ENCODE measurements at regions not wholly inside any gene's neighbourhood (a gene's known extent, or its start where the extent isn't known, plus 50 kb on each side); places are given as distances from the start of the nearest gene placed in this dataset.

- ChIA-PET POLR2A (no interaction called here), CTCF (no interaction called here)
- DNase-seq (no peak), ATAC-seq (no peak)
- Mint-ChIP-seq H3K9me3 (ENCODE audit: insufficient read depth) (peaks cover 8% of the 10 kb centered on the region), H3K36me3 (ENCODE audit: low read depth) (no peaks in the 10 kb centered on the region), H3K27ac (no peak overlapping the region), H3K4me1 (ENCODE audit: low read depth) (no peaks in the 10 kb centered on the region), H3K27me3 (ENCODE audit: low read depth) (no peaks in the 10 kb centered on the region), H3K4me3 (no peak overlapping the region)
These were observed 623.1 kb downstream of the TECRL start for GRCh38 chr4:63786171-63786570.

GRCh38 chr4:63784822-63785221, 624.4 kb downstream of the TECRL start:
- CTCF ChIA-PET = no interaction called here
- Mint-ChIP-seq H3K36me3 (ENCODE audit: low read depth) (no peaks in the 10 kb centered on the region), H3K4me3 (no peak overlapping the region), H3K27me3 (ENCODE audit: low read depth) (no peaks in the 10 kb centered on the region), H3K27ac (no peak overlapping the region), H3K4me1 (ENCODE audit: low read depth) (no peaks in the 10 kb centered on the region), H3K9me3 (ENCODE audit: insufficient read depth) (peaks cover 13% of the 10 kb centered on the region)
- POLR2A ChIA-PET = no interaction called here
- ATAC-seq = no peak
- DNase-seq = no peak

GRCh38 chr4:63777601-63778000, 631.6 kb downstream of the TECRL start:
- ATAC-seq = no peak
- H3K4me3 Mint-ChIP-seq = no peak overlapping the region
- no peaks in the 10 kb centered on the region for H3K27me3 Mint-ChIP-seq (ENCODE audit: low read depth)
- no peaks in the 10 kb centered on the region for H3K4me1 Mint-ChIP-seq (ENCODE audit: low read depth)
- H3K27ac Mint-ChIP-seq = no peak overlapping the region
- ChIA-PET CTCF (no interaction called here), POLR2A (no interaction called here)
- DNase-seq = no peak
- H3K9me3 Mint-ChIP-seq (ENCODE audit: insufficient read depth) = peaks cover 11% of the 10 kb centered on the region
- H3K36me3 Mint-ChIP-seq (ENCODE audit: low read depth) = no peaks in the 10 kb centered on the region

- Mint-ChIP-seq H3K27ac (no peak overlapping the region), H3K4me3 (no peak overlapping the region), H3K27me3 (ENCODE audit: low read depth) (no peaks in the 10 kb centered on the region), H3K9me3 (ENCODE audit: insufficient read depth) (peaks cover 10% of the 10 kb centered on the region), H3K36me3 (ENCODE audit: low read depth) (no peaks in the 10 kb centered on the region), H3K4me1 (ENCODE audit: low read depth) (no peaks in the 10 kb centered on the region)
- POLR2A ChIA-PET = no interaction called here
- CTCF ChIA-PET = no interaction called here
- ATAC-seq (no peak), DNase-seq (no peak)
These were observed 644.9 kb downstream of the TECRL start for GRCh38 chr4:63764400-63764799.

GRCh38 chr4:63757929-63758328, 651.3 kb downstream of the TECRL start:
- DNase-seq = no peak
- peaks cover 13% of the 10 kb centered on the region for H3K9me3 Mint-ChIP-seq (ENCODE audit: insufficient read depth)
- no peaks in the 10 kb centered on the region for H3K36me3 Mint-ChIP-seq (ENCODE audit: low read depth)
- no peak overlapping the region for H3K4me3 Mint-ChIP-seq
- no peaks in the 10 kb centered on the region for H3K4me1 Mint-ChIP-seq (ENCODE audit: low read depth)
- ATAC-seq = no peak
- no peak overlapping the region for H3K27ac Mint-ChIP-seq
- ChIA-PET POLR2A (no interaction called here), CTCF (no interaction called here)
- H3K27me3 Mint-ChIP-seq (ENCODE audit: low read depth) = no peaks in the 10 kb centered on the region

GRCh38 chr4:63742882-63743281, 666.4 kb downstream of the TECRL start:
- Mint-ChIP-seq H3K36me3 (ENCODE audit: low read depth) (no peaks in the 10 kb centered on the region), H3K27ac (no peak overlapping the region), H3K9me3 (ENCODE audit: insufficient read depth) (no peaks in the 10 kb centered on the region), H3K27me3 (ENCODE audit: low read depth) (no peaks in the 10 kb centered on the region), H3K4me1 (ENCODE audit: low read depth) (no peaks in the 10 kb centered on the region), H3K4me3 (no peak overlapping the region)
- ATAC-seq (no peak), DNase-seq (no peak)
- ChIA-PET POLR2A (no interaction called here), CTCF (no interaction called here)

- peaks cover 10% of the 10 kb centered on the region for H3K9me3 Mint-ChIP-seq (ENCODE audit: insufficient read depth)
- H3K4me1 Mint-ChIP-seq (ENCODE audit: low read depth) = no peaks in the 10 kb centered on the region
- no peak overlapping the region for H3K4me3 Mint-ChIP-seq
- no peaks in the 10 kb centered on the region for H3K36me3 Mint-ChIP-seq (ENCODE audit: low read depth)
- POLR2A ChIA-PET = no interaction called here
- CTCF ChIA-PET = no interaction called here
- no peak for DNase-seq
- no peak for ATAC-seq
- H3K27me3 Mint-ChIP-seq (ENCODE audit: low read depth) = no peaks in the 10 kb centered on the region
- H3K27ac Mint-ChIP-seq = no peak overlapping the region
These were observed 679.7 kb downstream of the TECRL start for GRCh38 chr4:63729519-63729918.

GRCh38 chr4:63728480-63729177, 680.6 kb downstream of the TECRL start:
- Mint-ChIP-seq H3K4me1 (ENCODE audit: low read depth) (no peaks in the 10 kb centered on the region), H3K27me3 (ENCODE audit: low read depth) (no peaks in the 10 kb centered on the region), H3K9me3 (ENCODE audit: insufficient read depth) (peaks cover 10% of the 10 kb centered on the region), H3K36me3 (ENCODE audit: low read depth) (no peaks in the 10 kb centered on the region), H3K4me3 (no peak overlapping the region), H3K27ac (no peak overlapping the region)
- ChIA-PET CTCF (no interaction called here), POLR2A (no interaction called here)
- DNase-seq = no peak
- no peak for ATAC-seq

- Mint-ChIP-seq H3K4me1 (ENCODE audit: low read depth) (no peaks in the 10 kb centered on the region), H3K4me3 (no peak overlapping the region), H3K27ac (no peak overlapping the region), H3K9me3 (ENCODE audit: insufficient read depth) (peaks cover 10% of the 10 kb centered on the region), H3K36me3 (ENCODE audit: low read depth) (no peaks in the 10 kb centered on the region), H3K27me3 (ENCODE audit: low read depth) (no peaks in the 10 kb centered on the region)
- ATAC-seq = no peak
- DNase-seq = no peak
- ChIA-PET POLR2A (no interaction called here), CTCF (no interaction called here)
These were observed 691.9 kb downstream of the TECRL start for GRCh38 chr4:63717384-63717783.

GRCh38 chr4:63708661-63709060, 700.6 kb downstream of the TECRL start:
- peaks cover 3% of the 10 kb centered on the region for H3K9me3 Mint-ChIP-seq (ENCODE audit: insufficient read depth)
- DNase-seq (no peak), ATAC-seq (no peak)
- H3K4me3 Mint-ChIP-seq = no peak overlapping the region
- ChIA-PET CTCF (no interaction called here), POLR2A (no interaction called here)
- H3K36me3 Mint-ChIP-seq (ENCODE audit: low read depth) = no peaks in the 10 kb centered on the region
- no peaks in the 10 kb centered on the region for H3K4me1 Mint-ChIP-seq (ENCODE audit: low read depth)
- H3K27ac Mint-ChIP-seq = no peak overlapping the region
- H3K27me3 Mint-ChIP-seq (ENCODE audit: low read depth) = no peaks in the 10 kb centered on the region

GRCh38 chr4:63700569-63700968, 708.7 kb downstream of the TECRL start:
- ChIA-PET CTCF (no interaction called here), POLR2A (no interaction called here)
- Mint-ChIP-seq H3K27me3 (ENCODE audit: low read depth) (no peaks in the 10 kb centered on the region), H3K9me3 (ENCODE audit: insufficient read depth) (no peaks in the 10 kb centered on the region), H3K4me1 (ENCODE audit: low read depth) (no peaks in the 10 kb centered on the region), H3K4me3 (no peak overlapping the region), H3K36me3 (ENCODE audit: low read depth) (no peaks in the 10 kb centered on the region), H3K27ac (no peak overlapping the region)
- ATAC-seq = no peak
- no peak for DNase-seq

GRCh38 chr4:63693321-63693720, 715.9 kb downstream of the TECRL start:
- Mint-ChIP-seq H3K36me3 (ENCODE audit: low read depth) (no peaks in the 10 kb centered on the region), H3K27me3 (ENCODE audit: low read depth) (no peaks in the 10 kb centered on the region), H3K4me3 (no peak overlapping the region), H3K27ac (no peak overlapping the region), H3K9me3 (ENCODE audit: insufficient read depth) (peaks cover 7% of the 10 kb centered on the region), H3K4me1 (ENCODE audit: low read depth) (no peaks in the 10 kb centered on the region)
- ChIA-PET CTCF (no interaction called here), POLR2A (no interaction called here)
- no peak for ATAC-seq
- DNase-seq = no peak

- ChIA-PET CTCF (no interaction called here), POLR2A (no interaction called here)
- H3K36me3 Mint-ChIP-seq (ENCODE audit: low read depth) = no peaks in the 10 kb centered on the region
- DNase-seq (no peak), ATAC-seq (no peak)
- no peak overlapping the region for H3K4me3 Mint-ChIP-seq
- no peaks in the 10 kb centered on the region for H3K4me1 Mint-ChIP-seq (ENCODE audit: low read depth)
- H3K27me3 Mint-ChIP-seq (ENCODE audit: low read depth) = no peaks in the 10 kb centered on the region
- no peak overlapping the region for H3K27ac Mint-ChIP-seq
- no peaks in the 10 kb centered on the region for H3K9me3 Mint-ChIP-seq (ENCODE audit: insufficient read depth)
These were observed 730.8 kb downstream of the TECRL start for GRCh38 chr4:63678358-63678931.
